ENCODE measurements at regions not wholly inside any gene's neighbourhood (a gene's known extent, or its start where the extent isn't known, plus 50 kb on each side); places are given as distances from the start of the nearest gene placed in this dataset.

- TF ChIP-seq EZH2 (optimal IDR thresholded peaks at IDR 0.05; ENCODE audit: low read depth, low read length), result no peak
- TF ChIP-seq EZH2phosphoT487 (IDR thresholded peaks at IDR 0.05; ENCODE audit: low read length), result no peak
- no peak for TF ChIP-seq CTCF (IDR thresholded peaks at IDR 0.05; ENCODE audit: low read length)
These were observed 84.9 kb upstream of the POU1F1 start for GRCh38 chr3:87361271-87361670.
